ENCODE measurements at regions not wholly inside any gene's neighbourhood (a gene's known extent, or its start where the extent isn't known, plus 50 kb on each side); places are given as distances from the start of the nearest gene placed in this dataset.

- Histone ChIP-seq H3K36me3 (ENCODE audit: insufficient read depth, low read length) (no peaks in the 10 kb centered on the region), H3K9ac (ENCODE audit: low read length) (peak overlapping the region; percentile 0), H3K79me2 (replicated peaks; ENCODE audit: insufficient read depth, low read length) (no peaks in the 10 kb centered on the region), H3K4me2 (ENCODE audit: low read length) (no peak overlapping the region), H4K20me1 (ENCODE audit: insufficient read depth) (no peaks in the 10 kb centered on the region), H3K9me3 (ENCODE audit: low read length) (no peaks in the 10 kb centered on the region), H3K9me2 (ENCODE audit: insufficient read depth, low read length) (no peaks in the 10 kb centered on the region), H3K27me3 (ENCODE audit: insufficient read depth, low read depth, low read length) (no peaks in the 10 kb centered on the region), H2AFZ (ENCODE audit: low read depth, low read length) (no peak overlapping the region), H3K27ac (ENCODE audit: low read length) (no peak overlapping the region), H3K4me3 (ENCODE audit: low read length) (no peak overlapping the region), H3F3A (ENCODE audit: insufficient read depth, low read length, poor library complexity, severe bottlenecking) (no peaks in the 10 kb centered on the region)
- TF ChIP-seq SMC3 (conservative IDR thresholded peaks at IDR 0.05; ENCODE audit: poor library complexity) (peak; percentile 85), RAD21 (conservative IDR thresholded peaks at IDR 0.05) (peak; percentile 83), EZH2 (IDR thresholded peaks at IDR 0.05; ENCODE audit: borderline replicate concordance, insufficient read depth, low read length, poor library complexity, severe bottlenecking) (no peak), CTCF (IDR thresholded peaks at IDR 0.05; ENCODE audit: poor library complexity, severe bottlenecking) (peak; percentile 82), TAF1 (IDR thresholded peaks at IDR 0.05; ENCODE audit: low read depth) (no peak)
Observed at GRCh38 chr7:64098-64915, 128.1 kb upstream of the FAM20C start.

- no peak overlapping the region for H2AFZ ChIP-seq (ENCODE audit: low read depth, low read length)
- H3K9me3 ChIP-seq (ENCODE audit: low read length) = no peaks in the 10 kb centered on the region
- no peaks in the 10 kb centered on the region for H3K36me3 ChIP-seq (ENCODE audit: insufficient read depth, low read length)
Observed at GRCh38 chr7:64916-65341, 127.4 kb upstream of the FAM20C start.

More at GRCh38 chr7:64916-65341, 127.4 kb upstream of the FAM20C start:
- no peak overlapping the region for H3K4me3 ChIP-seq (ENCODE audit: low read length)
- TF ChIP-seq POLR2AphosphoS5 (IDR thresholded peaks at IDR 0.05) (no peak), EP300 (conservative IDR thresholded peaks at IDR 0.05; ENCODE audit: poor library complexity, severe bottlenecking) (no peak), REST (IDR thresholded peaks at IDR 0.05; ENCODE audit: borderline replicate concordance) (no peak), SMC3 (conservative IDR thresholded peaks at IDR 0.05; ENCODE audit: poor library complexity) (no peak), EZH2 (IDR thresholded peaks at IDR 0.05; ENCODE audit: borderline replicate concordance, insufficient read depth, low read length, poor library complexity, severe bottlenecking) (no peak), RAD21 (conservative IDR thresholded peaks at IDR 0.05) (no peak), TAF1 (IDR thresholded peaks at IDR 0.05; ENCODE audit: low read depth) (no peak), MXI1 (conservative IDR thresholded peaks at IDR 0.05; ENCODE audit: poor library complexity, severe bottlenecking) (no peak)
- no peaks in the 10 kb centered on the region for H3K27me3 ChIP-seq (ENCODE audit: insufficient read depth, low read depth, low read length)
- no peaks in the 10 kb centered on the region for H3F3A ChIP-seq (ENCODE audit: insufficient read depth, low read length, poor library complexity, severe bottlenecking)
- H3K9ac ChIP-seq (ENCODE audit: low read length) = peak overlapping the region; percentile 0
- H3K27ac ChIP-seq (ENCODE audit: low read length) = no peak overlapping the region
- H3K4me2 ChIP-seq (ENCODE audit: low read length) = no peak overlapping the region
- no peaks in the 10 kb centered on the region for H3K79me2 ChIP-seq (replicated peaks; ENCODE audit: insufficient read depth, low read length)
- no peaks in the 10 kb centered on the region for H3K9me2 ChIP-seq (ENCODE audit: insufficient read depth, low read length)
- H4K20me1 ChIP-seq (ENCODE audit: insufficient read depth) = no peaks in the 10 kb centered on the region

Measured in neural cell (in vitro differentiated cells).